GM20000 (cell line): ENCODE measurements at regions not wholly inside any gene's neighbourhood (a gene's known extent, or its start where the extent isn't known, plus 50 kb on each side); places are given as distances from the start of the nearest gene placed in this dataset.

Experiments used
- DNase-seq: peaks from one replicate; pipeline ENCODE4 v3.0.0; 2012; ENCODE audit warnings: low spot score
- TF ChIP-seq, protein P1 (sequence below): IDR thresholded peaks from 2 replicates; pipeline ENCODE4 v1.5.1; 2012; ENCODE audit warnings: mild to moderate bottlenecking, control low read depth; ENCODE audit errors: extremely low read depth, missing control alignments

DNA sequence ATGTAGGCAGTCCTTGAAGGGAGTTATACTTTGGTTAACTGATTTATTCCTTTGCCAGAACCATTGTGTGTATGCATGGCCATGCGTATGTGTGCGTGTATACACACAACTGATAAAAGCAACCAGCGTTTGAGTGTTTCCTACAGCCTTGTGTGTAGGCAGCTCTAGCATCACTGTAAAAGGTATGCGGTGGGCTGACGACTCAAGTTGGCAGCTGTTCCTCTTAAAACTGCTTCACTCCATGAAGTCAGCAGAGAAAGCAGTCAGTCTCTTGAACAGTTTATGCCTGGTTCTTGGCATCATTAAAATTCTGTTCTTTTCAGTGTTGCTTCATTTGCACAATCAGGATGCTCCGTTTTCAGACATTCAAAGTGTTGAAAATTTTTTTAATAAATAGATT is 103.5 kb upstream of the FRMPD4 start:
- no peak for DNase-seq
- TF ChIP-seq, protein P1, sequence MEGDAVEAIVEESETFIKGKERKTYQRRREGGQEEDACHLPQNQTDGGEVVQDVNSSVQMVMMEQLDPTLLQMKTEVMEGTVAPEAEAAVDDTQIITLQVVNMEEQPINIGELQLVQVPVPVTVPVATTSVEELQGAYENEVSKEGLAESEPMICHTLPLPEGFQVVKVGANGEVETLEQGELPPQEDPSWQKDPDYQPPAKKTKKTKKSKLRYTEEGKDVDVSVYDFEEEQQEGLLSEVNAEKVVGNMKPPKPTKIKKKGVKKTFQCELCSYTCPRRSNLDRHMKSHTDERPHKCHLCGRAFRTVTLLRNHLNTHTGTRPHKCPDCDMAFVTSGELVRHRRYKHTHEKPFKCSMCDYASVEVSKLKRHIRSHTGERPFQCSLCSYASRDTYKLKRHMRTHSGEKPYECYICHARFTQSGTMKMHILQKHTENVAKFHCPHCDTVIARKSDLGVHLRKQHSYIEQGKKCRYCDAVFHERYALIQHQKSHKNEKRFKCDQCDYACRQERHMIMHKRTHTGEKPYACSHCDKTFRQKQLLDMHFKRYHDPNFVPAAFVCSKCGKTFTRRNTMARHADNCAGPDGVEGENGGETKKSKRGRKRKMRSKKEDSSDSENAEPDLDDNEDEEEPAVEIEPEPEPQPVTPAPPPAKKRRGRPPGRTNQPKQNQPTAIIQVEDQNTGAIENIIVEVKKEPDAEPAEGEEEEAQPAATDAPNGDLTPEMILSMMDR, result no peak

DNA sequence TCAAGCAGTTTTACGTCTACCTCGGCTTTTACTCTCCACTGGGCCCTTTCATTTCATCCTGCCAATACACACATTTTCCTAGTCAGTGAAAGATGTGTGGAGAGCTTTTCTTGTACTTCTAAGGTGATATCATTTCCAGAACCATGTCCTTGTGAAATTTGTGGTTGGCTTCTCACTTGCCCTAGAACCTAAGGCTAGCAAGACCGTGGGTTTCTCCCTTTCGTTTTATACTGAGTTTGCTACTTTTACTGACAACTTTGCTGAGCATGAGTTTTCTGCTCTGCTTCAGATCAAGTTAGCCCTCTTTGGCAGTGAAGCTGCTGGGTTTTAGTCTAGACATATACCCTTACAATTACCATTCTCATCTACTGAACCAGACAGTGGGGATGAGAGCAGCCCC is 95.7 kb upstream of the FRMPD4 start:
- TF ChIP-seq, protein P1, result no peak
- DNase-seq, result no peak

DNA sequence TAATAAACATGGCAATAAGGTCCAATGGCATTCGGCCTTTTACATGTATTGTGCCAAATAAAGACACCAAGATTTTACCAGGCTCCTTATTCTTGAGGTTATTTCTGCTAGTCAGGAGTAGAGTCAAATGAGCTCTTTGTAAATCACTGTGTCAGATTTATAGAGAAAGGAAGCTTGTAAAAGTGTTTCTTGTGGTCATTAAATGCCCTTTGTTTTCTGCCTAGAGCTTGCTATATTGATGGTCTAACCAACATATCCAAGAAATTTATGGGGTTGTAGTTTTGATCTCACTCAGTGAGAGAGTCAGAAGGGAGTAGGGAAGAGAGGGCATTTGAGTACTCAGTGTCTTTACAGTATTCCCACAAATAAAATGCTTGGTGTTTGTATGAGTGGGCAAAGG is 86.2 kb upstream of the FRMPD4 start:
- no peak for DNase-seq
- TF ChIP-seq, protein P1, result no peak

DNA sequence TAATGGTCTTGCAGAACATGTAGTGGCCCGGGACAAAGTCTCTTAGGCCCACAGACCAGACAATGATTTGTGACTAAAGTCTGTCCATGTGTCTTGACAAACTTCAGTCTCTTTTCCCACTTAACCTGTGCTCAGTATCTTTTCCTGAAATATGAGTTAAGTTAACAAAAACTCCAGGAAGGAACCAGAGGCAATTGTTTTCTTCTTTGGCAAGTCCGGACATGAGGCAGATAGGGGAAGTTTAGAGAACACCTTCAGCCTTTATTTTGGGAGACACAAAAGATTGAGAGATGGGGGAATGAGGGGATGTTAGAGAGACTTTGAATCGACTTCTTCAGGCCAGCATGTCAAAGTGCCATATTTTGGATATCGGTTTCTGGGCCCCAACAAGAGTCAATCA is 80.2 kb upstream of the FRMPD4 start:
- TF ChIP-seq, protein P1, result no peak
- DNase-seq, result no peak

DNA sequence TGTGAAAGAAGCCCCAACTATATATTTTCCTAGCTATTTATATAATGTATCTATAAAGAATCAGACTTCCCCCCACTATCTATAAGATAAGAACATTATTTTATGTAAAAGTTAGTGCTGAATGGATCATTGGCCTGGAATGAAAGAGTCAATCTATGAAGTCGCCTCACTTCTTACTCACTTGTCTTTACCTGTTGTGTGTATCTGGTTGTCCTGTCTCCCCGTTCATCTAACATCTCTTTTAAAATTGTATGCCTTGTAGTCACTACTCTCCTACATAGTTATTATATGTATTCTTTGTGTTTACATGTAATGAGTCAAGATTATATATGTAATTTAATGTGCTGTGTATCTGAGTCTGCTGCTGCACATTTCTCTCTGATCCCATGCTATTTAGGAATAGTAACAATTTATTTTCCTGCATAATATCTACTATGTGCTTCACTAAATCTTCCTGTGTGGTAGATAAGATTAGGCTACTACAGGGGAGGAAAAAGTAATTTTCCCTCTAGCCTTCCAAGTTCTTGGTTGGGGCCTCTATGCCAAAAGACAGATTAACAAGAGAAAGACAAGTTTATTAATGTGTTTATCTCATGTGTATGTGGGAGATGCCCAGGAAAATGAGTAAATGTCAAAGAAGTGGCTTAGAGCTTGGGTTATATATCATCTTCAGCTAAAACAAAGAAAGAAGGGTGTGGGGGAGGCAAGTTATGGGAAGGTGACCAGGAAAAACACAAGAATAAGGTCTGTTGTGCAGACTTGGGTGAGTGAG is 77.6 kb upstream of the FRMPD4 start:
- TF ChIP-seq, protein P1, result no peak
- no peak for DNase-seq

DNA sequence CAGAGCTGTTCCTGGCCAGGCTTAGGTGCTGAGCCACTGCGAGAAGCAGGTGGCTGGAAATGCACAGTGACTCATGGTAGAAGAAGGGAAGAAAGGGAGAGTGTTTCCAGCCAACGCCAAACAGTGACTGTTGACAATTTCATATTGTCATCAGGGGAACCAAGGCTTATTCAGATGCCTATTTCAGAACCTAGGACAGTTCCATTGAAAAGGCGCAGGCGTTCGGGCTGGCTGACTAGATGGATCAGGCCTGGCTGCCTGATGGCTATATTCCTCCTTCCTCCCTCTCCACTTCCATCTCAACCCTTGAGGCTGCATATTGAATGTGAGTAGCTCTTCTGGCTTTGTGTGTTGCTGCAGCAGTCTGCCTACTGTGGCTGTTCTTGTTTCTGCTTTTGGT is 73.0 kb upstream of the FRMPD4 start:
- peak; percentile 1 for DNase-seq
- TF ChIP-seq, protein P1, result no peak

DNA sequence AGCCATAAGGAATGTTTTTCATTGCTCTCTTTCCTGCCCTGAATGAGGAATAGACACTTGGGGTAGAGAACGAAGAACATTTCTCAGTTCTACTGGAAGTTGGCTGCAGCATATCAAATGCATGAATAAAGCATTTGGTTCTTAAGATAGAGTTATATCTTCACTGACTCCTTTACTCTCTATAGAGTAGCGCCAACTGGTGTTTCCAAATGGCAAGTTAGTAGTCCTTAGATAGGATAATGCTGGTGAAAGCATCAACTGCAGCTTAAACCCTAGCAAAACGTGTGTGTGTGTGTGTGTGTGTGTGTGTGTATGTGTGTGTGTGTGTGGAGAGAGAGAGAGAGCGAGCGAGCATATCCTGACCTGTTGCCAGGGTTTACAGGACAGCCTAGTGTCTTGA is 62.2 kb upstream of the FRMPD4 start:
- TF ChIP-seq, protein P1, result no peak
- no peak for DNase-seq
